ENCODE measurements at regions not wholly inside any gene's neighbourhood (a gene's known extent, or its start where the extent isn't known, plus 50 kb on each side); places are given as distances from the start of the nearest gene placed in this dataset.

DNA sequence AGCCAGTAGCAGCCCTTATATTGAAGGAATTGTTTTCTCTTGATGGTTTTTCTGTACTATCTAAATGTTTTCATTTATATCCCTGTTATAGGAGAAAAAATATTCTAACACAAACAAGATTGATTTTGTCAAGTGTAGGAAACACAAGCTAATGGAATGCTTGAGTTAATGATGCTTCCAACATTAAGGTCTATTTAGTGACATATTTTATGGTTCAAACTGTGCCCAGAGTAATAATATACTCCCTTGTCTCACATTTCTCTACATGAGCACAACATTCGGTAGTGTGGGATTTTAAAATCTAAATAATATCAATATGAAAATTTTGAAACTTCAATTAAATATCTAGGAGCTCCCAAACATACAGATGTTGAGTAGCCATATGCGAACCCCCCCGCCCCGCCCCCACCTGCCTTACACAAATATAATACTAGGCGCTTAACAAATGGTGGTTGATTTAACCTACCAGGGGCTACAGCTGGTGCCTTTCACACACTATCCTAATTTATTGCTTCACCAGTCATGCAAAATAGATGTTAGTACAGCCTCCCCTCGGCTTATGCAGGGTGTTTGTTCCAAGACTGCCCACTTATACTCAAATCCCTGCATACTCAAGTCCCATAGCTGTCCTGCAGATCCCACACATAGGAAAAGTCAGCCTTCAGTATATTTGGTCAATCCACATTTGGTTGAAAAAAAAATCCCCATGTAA lies 124.1 kb upstream of the ACO1 start:
- Histone ChIP-seq H3K4me1 (replicated peaks; ENCODE audit: insufficient read depth) (no peaks in the 10 kb centered on the region), H2AFZ (no peak overlapping the region), H3K79me2 (ENCODE audit: low read depth) (no peaks in the 10 kb centered on the region), H3K27ac (no peak overlapping the region), H3K9me2 (ENCODE audit: insufficient read depth) (no peaks in the 10 kb centered on the region), H4K20me1 (ENCODE audit: insufficient read depth) (no peaks in the 10 kb centered on the region), H3K4me2 (no peak overlapping the region), H3K4me3 (no peak overlapping the region), H3K36me3 (ENCODE audit: low read depth) (no peaks in the 10 kb centered on the region), H3K27me3 (ENCODE audit: insufficient read depth, low read depth) (no peaks in the 10 kb centered on the region), H3K9me3 (ENCODE audit: insufficient read depth, low read depth) (no peaks in the 10 kb centered on the region), H3F3A (ENCODE audit: insufficient read depth, low read depth) (no peaks in the 10 kb centered on the region)
- no peak for DNase-seq
- intact Hi-C loops (cut with micrococcal nuclease; ENCODE audit: unreplicated experiment), result no loop called here
- BruUV-seq (replicated peaks), result no TSS peak
- ChIA-PET POLR2A (ENCODE audit: unreplicated experiment) (no interaction called here), CTCF (no interaction called here)
- TF ChIP-seq, protein P1, sequence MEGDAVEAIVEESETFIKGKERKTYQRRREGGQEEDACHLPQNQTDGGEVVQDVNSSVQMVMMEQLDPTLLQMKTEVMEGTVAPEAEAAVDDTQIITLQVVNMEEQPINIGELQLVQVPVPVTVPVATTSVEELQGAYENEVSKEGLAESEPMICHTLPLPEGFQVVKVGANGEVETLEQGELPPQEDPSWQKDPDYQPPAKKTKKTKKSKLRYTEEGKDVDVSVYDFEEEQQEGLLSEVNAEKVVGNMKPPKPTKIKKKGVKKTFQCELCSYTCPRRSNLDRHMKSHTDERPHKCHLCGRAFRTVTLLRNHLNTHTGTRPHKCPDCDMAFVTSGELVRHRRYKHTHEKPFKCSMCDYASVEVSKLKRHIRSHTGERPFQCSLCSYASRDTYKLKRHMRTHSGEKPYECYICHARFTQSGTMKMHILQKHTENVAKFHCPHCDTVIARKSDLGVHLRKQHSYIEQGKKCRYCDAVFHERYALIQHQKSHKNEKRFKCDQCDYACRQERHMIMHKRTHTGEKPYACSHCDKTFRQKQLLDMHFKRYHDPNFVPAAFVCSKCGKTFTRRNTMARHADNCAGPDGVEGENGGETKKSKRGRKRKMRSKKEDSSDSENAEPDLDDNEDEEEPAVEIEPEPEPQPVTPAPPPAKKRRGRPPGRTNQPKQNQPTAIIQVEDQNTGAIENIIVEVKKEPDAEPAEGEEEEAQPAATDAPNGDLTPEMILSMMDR (conservative IDR thresholded peaks at IDR 0.05), result no peak
- TF ChIP-seq EZH2 (IDR thresholded peaks at IDR 0.05; ENCODE audit: low read depth), result no peak

DNA sequence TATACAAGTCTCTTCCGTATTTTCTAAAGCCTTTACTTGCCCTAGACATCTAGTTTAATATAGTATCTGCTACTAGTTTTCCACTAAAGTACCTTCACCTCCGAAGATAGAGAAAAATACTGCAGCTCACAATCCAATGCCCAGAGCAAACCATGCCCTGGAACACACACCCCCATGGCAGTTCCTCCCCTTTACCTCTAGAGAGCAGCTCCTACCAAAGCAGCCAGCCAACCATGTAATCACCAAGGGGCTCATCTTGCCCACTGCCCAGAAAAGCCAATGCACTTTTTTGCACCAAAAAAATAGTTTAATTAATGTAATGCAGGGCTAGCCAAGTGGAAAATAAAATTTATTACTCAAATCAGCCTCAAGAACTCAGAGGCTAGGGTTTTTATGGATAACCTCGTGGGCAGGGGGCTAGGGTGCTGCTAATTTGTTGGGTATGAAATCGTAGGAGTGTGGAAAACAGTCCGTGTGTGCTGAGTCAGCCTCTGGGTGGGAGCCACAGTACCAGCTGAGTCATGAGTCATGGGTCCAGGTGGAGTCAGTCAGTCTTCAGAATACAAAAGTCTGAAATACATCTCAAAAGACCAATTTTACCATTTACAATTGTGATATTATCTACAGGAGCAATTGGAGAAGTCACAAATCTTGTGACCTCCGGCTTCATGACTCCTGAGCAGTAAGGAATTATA lies 120.1 kb upstream of the ACO1 start:
- Histone ChIP-seq H3F3A (ENCODE audit: insufficient read depth, low read depth) (no peaks in the 10 kb centered on the region), H3K27ac (no peak overlapping the region), H3K4me2 (no peak overlapping the region), H3K27me3 (ENCODE audit: insufficient read depth, low read depth) (no peaks in the 10 kb centered on the region), H2AFZ (no peak overlapping the region), H3K79me2 (ENCODE audit: low read depth) (no peaks in the 10 kb centered on the region), H3K36me3 (ENCODE audit: low read depth) (no peaks in the 10 kb centered on the region), H4K20me1 (ENCODE audit: insufficient read depth) (no peaks in the 10 kb centered on the region), H3K4me3 (no peak overlapping the region), H3K9me3 (ENCODE audit: insufficient read depth, low read depth) (no peaks in the 10 kb centered on the region), H3K9me2 (ENCODE audit: insufficient read depth) (no peaks in the 10 kb centered on the region), H3K4me1 (replicated peaks; ENCODE audit: insufficient read depth) (no peaks in the 10 kb centered on the region)
- ChIA-PET CTCF (no interaction called here), POLR2A (ENCODE audit: unreplicated experiment) (no interaction called here)
- intact Hi-C loops (cut with micrococcal nuclease; ENCODE audit: unreplicated experiment), result no loop called here
- no peak for DNase-seq
- TF ChIP-seq, protein P1 (conservative IDR thresholded peaks at IDR 0.05), result no peak
- no TSS peak for BruUV-seq (replicated peaks)

DNA sequence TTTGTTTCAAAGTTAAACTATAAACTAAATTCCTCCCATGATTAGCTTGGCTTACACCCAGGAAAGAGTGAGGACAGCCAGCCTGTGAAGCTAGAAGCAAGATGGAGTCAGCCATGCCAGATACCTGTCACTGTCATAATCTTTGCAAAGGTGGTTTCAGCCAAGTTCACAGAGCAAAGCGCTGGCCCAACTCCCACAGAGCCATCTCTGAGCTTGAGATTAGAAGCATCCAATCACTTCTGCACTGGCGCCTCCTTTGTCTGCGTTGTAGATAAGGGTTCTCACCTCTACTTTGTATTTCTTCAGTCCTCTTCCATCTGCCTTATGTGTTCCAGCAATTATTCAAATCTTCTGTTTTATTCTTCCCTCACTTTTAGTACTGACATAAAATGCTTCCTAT lies 119.4 kb upstream of the ACO1 start:
- no peaks in the 10 kb centered on the region for H4K20me1 ChIP-seq (ENCODE audit: insufficient read depth)
- H3F3A ChIP-seq (ENCODE audit: insufficient read depth, low read depth), result no peaks in the 10 kb centered on the region
- H3K9me2 ChIP-seq (ENCODE audit: insufficient read depth), result no peaks in the 10 kb centered on the region
- H3K4me3 ChIP-seq, result no peak overlapping the region
- DNase-seq, result no peak
- intact Hi-C loops (cut with micrococcal nuclease; ENCODE audit: unreplicated experiment), result no loop called here
- no peaks in the 10 kb centered on the region for H3K27me3 ChIP-seq (ENCODE audit: insufficient read depth, low read depth)
- H3K9me3 ChIP-seq (ENCODE audit: insufficient read depth, low read depth), result no peaks in the 10 kb centered on the region
- H3K4me1 ChIP-seq (replicated peaks; ENCODE audit: insufficient read depth), result no peaks in the 10 kb centered on the region
- TF ChIP-seq EZH2 (IDR thresholded peaks at IDR 0.05; ENCODE audit: low read depth), result no peak
- TF ChIP-seq, protein P1 (conservative IDR thresholded peaks at IDR 0.05), result no peak
- ChIA-PET CTCF (no interaction called here), POLR2A (ENCODE audit: unreplicated experiment) (no interaction called here)
- no TSS peak for BruUV-seq (replicated peaks)
- H2AFZ ChIP-seq, result no peak overlapping the region
- H3K79me2 ChIP-seq (ENCODE audit: low read depth), result no peaks in the 10 kb centered on the region
- H3K27ac ChIP-seq, result no peak overlapping the region
- H3K4me2 ChIP-seq, result no peak overlapping the region
- H3K36me3 ChIP-seq (ENCODE audit: low read depth), result no peaks in the 10 kb centered on the region

Measured in PC-9 (cell line).